A549 (cell line): ENCODE measurements at regions not wholly inside any gene's neighbourhood (a gene's known extent, or its start where the extent isn't known, plus 50 kb on each side); places are given as distances from the start of the nearest gene placed in this dataset.

ENCODE experiments used
- CHD2 ChIP-seq: fragments of 150-350 bp; IDR thresholded peaks from 2 replicates; pipeline ENCODE4 v1.6.1; 2014; ENCODE audit warnings: low read length; ENCODE audit not compliant: partially characterized antibody
- POLR2A ChIP-seq: IDR thresholded peaks from 2 replicates; pipeline ENCODE4 v1.6.1; 2012; ENCODE audit warnings: mild to moderate bottlenecking, low read length
- TF ChIP-seq, protein P1 (sequence below): fragments of 200-600 bp; sonication (generic); IDR thresholded peaks from 2 replicates; pipeline ENCODE4 v1.6.1; 2016; ENCODE audit warnings: antibody characterized with exemption, mild to moderate bottlenecking, moderate library complexity
- TF ChIP-seq, protein P2 (sequence below): fragments of >200 bp; sonication (Bioruptor Twin); formaldehyde crosslinking; IDR thresholded peaks from 3 replicates; pipeline ENCODE4 v1.5.1; 2016
- TF ChIP-seq, protein P3 (sequence below): fragments of 450-650 bp; IDR thresholded peaks from 2 replicates; pipeline ENCODE4 v1.6.1; 2014; ENCODE audit warnings: antibody characterized with exemption

DNA sequence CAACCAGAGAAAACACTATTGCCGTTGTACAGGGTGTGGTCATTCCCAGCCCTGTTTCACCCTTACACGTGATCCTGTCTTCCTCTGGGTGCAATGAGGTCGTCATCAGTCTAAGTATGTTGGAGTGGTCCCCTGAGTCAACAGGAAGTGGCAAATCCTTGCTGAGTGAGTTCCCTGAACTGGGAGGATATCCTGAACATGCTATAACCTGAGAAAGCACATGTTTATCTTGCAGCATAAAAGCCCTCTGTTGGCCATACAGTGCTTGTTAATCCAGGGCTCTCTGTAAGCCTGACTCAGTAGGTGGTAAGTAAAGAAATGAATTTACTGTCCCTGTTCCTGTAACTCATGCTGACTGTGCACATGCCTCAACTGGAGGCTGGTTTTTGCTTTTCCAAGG, 477.8 kb upstream of the RGMA start:
- no peak for TF ChIP-seq POLR2A
- no peak for TF ChIP-seq CHD2
- TF ChIP-seq, protein P1, sequence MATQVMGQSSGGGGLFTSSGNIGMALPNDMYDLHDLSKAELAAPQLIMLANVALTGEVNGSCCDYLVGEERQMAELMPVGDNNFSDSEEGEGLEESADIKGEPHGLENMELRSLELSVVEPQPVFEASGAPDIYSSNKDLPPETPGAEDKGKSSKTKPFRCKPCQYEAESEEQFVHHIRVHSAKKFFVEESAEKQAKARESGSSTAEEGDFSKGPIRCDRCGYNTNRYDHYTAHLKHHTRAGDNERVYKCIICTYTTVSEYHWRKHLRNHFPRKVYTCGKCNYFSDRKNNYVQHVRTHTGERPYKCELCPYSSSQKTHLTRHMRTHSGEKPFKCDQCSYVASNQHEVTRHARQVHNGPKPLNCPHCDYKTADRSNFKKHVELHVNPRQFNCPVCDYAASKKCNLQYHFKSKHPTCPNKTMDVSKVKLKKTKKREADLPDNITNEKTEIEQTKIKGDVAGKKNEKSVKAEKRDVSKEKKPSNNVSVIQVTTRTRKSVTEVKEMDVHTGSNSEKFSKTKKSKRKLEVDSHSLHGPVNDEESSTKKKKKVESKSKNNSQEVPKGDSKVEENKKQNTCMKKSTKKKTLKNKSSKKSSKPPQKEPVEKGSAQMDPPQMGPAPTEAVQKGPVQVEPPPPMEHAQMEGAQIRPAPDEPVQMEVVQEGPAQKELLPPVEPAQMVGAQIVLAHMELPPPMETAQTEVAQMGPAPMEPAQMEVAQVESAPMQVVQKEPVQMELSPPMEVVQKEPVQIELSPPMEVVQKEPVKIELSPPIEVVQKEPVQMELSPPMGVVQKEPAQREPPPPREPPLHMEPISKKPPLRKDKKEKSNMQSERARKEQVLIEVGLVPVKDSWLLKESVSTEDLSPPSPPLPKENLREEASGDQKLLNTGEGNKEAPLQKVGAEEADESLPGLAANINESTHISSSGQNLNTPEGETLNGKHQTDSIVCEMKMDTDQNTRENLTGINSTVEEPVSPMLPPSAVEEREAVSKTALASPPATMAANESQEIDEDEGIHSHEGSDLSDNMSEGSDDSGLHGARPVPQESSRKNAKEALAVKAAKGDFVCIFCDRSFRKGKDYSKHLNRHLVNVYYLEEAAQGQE = no peak
- TF ChIP-seq, protein P2, sequence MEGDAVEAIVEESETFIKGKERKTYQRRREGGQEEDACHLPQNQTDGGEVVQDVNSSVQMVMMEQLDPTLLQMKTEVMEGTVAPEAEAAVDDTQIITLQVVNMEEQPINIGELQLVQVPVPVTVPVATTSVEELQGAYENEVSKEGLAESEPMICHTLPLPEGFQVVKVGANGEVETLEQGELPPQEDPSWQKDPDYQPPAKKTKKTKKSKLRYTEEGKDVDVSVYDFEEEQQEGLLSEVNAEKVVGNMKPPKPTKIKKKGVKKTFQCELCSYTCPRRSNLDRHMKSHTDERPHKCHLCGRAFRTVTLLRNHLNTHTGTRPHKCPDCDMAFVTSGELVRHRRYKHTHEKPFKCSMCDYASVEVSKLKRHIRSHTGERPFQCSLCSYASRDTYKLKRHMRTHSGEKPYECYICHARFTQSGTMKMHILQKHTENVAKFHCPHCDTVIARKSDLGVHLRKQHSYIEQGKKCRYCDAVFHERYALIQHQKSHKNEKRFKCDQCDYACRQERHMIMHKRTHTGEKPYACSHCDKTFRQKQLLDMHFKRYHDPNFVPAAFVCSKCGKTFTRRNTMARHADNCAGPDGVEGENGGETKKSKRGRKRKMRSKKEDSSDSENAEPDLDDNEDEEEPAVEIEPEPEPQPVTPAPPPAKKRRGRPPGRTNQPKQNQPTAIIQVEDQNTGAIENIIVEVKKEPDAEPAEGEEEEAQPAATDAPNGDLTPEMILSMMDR = no peak
- TF ChIP-seq, protein P3, sequence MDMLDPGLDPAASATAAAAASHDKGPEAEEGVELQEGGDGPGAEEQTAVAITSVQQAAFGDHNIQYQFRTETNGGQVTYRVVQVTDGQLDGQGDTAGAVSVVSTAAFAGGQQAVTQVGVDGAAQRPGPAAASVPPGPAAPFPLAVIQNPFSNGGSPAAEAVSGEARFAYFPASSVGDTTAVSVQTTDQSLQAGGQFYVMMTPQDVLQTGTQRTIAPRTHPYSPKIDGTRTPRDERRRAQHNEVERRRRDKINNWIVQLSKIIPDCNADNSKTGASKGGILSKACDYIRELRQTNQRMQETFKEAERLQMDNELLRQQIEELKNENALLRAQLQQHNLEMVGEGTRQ = no peak
